NCI-H1105 treated with DMSO at 0.1 percent for 48 hours (cell line): ENCODE measurements at regions not wholly inside any gene's neighbourhood (a gene's known extent, or its start where the extent isn't known, plus 50 kb on each side); places are given as distances from the start of the nearest gene placed in this dataset.
"Not testable (repeated sequence)": the region's sequence is repeated elsewhere in the genome, so short reads cannot be mapped to it uniquely, and the experiment has no call there.

Experiments
- DNase-seq: peaks from one replicate; lab custom pipeline; 2025; lab: John Stamatoyannopoulos, UW

GRCh38 chr9:6160579-6160978 is 55.0 kb upstream of the IL33 start:
- DNase-seq = no peak

DNA sequence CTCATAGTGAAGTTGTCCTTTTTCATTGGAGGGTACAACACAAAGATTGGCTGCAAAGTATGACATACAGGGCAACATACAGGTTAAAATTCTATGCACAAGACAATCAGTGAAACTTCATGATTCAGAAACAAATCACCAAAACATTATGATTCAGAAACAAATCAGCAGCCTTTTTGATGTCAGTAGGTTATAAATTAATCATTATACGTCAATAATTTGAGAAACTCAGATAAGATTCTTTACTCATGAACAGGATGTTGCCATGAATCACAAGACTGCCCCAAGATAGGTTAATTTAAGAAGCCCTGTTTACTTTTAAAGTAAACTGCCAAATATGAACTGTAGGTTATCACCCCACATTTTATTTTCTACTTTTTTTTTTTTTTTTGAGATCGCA is 62.2 kb upstream of the IL33 start:
- no peak for DNase-seq

DNA sequence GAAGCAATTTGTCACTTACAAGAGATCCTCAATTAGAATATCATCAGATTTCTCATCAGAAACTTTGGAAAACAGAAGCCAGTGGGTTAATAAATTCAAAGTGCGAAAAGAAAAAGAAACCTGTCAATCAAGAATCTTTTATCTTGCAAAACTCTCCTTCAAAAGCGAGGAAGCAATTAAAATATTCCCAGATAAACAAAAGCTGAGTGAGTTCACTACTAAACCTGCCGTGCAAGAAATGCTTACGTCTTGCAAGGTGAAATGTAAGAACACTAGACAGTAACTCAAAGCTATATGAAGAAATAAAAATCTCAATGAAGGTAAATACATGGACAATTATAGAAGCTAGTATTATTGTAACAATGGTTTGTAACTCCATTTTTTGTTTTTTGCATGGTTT is 62.8 kb upstream of the IL33 start:
- no peak for DNase-seq

DNA sequence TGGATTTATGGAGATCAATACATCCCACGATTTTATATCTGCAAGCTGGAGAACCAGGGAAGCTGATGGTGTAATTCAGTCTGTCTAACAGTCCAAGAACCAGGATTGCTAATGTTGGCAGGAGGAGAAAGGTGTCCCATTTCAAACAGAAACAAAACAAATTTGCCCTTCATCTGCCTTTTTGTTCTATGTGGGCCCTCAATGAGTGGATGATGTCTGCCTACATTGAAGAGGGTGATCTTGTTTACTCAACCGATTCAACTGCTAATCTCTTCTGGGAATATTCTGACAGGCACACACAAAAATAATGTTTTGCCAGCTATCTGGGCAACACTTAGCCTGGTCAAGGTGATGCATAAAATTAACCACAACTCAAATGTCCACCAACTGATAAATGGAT is 65.1 kb upstream of the IL33 start:
- peak; percentile 7 for DNase-seq

GRCh38 chr9:6149315-6149714 is 66.3 kb upstream of the IL33 start:
- no peak for DNase-seq

GRCh38 chr9:6147846-6148245 is 67.8 kb upstream of the IL33 start:
- no peak for DNase-seq

DNA sequence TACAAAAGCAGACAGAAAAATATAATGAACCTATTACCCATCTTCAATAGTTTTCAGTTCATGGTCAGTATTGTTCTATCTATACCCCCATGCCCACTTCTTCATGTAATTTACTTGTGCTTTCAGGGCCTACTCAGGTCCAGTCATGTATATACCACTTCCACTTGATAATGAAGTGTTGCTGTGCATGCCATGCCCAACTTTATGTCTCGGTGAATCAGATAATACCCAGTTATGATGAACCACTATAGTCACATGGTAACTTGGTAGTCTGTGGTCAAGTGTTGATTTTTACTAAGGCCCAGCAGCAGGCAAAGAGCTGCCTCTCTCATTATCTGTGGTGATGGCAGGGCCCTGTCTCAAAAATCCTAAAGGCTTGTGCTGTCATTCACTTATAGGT is 70.7 kb upstream of the IL33 start:
- no peak for DNase-seq

DNA sequence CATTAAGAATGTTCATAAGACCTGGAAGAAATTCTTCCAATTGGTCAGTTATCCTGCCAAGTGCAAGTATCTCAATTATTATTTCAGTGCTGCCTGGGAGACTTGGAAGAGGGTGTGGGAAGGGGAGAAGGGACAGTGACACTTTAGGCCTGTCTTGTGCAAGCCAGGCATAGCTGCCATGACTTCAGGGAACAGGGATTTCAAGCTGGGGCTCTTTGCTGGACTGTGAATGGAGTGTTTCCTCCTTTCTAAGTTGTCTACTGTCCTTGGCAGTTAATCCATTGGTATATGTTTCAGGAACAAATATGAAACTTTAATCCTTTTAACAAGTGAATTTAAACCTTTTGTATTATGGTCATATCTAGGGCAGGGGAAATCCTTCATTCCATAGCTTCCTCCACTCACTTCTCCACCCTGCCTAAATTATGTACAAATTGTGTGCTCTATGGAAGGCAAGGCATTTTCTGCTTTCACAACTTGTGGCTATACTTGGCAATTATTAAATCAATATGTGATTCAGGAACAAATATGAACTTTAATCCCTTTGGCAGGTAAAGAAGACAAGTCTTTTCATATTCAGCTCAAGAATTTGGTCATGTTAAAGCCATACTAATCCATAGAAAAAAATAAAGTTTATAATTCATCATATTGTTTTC is 72.7 kb upstream of the IL33 start:
- no peak for DNase-seq

- not testable (repeated sequence) for DNase-seq
Observed at GRCh38 chr9:6135780-6136179, 79.8 kb upstream of the IL33 start.

- DNase-seq = no peak
Observed at GRCh38 chr9:6134661-6135180, 80.9 kb upstream of the IL33 start.

GRCh38 chr9:6133346-6134063 is 82.1 kb upstream of the IL33 start:
- no peak for DNase-seq

DNA sequence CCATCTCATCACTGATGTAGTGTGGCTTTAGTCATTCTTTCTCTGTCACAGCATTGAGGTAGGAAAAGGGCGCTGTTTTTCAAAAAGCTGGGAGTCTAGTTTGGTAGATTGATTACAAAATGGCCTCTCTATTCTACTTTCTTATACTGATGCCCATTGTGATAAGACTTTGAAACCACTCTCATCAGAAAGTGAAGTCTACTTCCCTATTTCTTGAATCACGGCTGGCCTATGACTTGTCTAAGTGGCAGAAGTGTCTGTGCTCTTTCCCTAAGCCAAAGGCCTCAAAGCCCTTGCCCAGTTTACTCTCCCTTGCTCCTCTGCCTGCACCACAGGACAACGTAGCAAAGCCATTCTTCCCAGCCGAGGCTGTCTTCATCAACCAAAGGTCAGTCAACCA is 83.0 kb upstream of the IL33 start:
- no peak for DNase-seq

GRCh38 chr9:6128030-6128429 is 87.6 kb upstream of the IL33 start:
- no peak for DNase-seq

DNA sequence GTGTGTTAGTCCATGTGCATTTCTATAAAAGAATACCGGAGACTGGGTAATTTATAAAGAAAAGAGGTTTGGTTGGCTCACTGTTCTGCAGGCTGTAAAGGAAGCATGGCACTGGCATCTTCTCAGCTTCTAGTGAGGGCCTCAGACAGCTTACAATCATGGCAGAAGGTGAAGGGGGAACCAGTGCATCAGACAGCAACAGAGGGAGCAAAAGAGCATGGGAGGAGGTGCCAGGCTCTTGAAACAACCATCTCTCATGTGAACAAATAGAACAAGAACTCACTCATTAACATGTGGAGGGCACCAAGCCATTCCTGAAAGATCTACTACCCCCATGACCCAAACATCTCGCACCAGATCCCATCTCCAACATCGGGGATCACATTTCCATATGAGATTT is 89.2 kb upstream of the IL33 start:
- no peak for DNase-seq

- no peak for DNase-seq
Observed at GRCh38 chr9:6123416-6123815, 92.2 kb upstream of the IL33 start.

GRCh38 chr9:6121707-6122106 is 93.9 kb upstream of the IL33 start:
- DNase-seq = no peak

DNA sequence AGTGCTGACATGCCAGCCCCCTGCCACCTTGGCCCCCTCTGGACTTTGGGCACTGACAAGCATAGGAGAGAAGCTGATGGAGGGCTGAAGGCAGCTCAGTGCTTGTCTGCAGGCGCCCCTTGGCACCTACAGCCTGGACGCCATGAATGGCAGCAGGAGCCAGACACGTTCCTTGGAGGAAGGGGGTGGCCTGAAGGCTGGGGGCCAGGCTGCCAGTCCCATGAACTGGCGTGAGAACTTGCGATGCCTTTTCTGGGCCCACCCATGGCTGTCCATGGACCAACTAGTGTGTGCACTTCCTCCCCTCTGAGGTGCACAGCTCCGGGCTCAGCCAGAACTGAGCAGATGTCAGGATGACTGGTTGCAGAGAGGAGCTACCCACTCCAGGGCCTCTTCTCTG is 99.0 kb upstream of the RANBP6 start:
- DNase-seq = no peak

DNA sequence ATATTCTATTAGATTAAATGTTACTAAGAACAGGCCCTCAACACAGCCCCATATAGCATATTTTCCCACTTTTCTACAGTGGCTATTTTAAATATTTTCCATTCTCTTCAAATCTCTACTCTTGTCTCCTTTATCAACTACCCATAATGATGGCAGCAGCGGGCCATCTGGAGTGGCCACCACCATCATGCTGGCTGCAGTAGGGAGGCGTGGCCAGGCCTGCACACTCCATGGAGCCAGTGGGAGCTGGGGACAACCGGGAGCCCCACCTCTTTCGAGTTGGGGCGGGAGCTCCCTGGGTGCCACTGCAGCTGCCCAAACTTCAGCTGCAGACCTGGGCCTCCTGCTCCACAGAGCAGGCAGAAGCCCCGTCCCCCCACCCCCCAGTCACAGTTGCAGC is 98.4 kb upstream of the RANBP6 start:
- no peak for DNase-seq

- no peak for DNase-seq
Observed at GRCh38 chr9:6113312-6113711, 97.9 kb upstream of the RANBP6 start.

- no peak for DNase-seq
Observed at GRCh38 chr9:6109986-6110385, 94.6 kb upstream of the RANBP6 start.

- DNase-seq = no peak
Observed at GRCh38 chr9:6109571-6109970, 94.1 kb upstream of the RANBP6 start.

DNA sequence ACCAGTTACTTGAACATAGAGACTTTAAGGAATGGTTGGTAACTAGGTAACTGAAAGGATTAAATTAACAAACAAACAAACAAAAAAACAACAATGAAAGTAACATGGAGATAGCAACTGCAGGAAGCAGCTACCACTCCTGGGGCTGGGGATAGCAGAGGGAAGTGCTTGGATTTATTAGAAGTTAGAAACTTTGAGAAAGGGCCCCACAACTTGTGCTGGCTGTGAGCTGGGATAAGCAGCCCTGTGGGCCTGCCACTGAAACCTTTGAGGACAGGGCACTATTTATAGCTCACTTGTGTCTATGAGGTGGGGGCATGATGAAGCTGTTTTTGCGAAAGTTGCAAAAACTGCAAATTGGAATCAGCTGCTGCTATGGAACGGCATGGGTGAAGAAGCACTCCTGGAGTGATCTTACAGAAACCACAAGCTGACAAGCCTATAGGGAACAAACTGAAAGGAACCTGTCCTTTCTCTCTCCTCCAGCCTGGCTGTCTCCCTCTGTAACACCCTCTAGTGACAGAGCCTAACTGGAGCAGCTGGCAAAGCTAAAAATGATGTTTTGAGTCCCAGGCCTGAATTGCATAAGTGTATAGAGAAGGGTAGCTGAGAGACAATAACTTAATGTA is 91.4 kb upstream of the RANBP6 start:
- peak; percentile 1 for DNase-seq

GRCh38 chr9:6105738-6106137 is 90.3 kb upstream of the RANBP6 start:
- no peak for DNase-seq
